ENCODE measurements at regions not wholly inside any gene's neighbourhood (a gene's known extent, or its start where the extent isn't known, plus 50 kb on each side); places are given as distances from the start of the nearest gene placed in this dataset.

- no peak overlapping the region for H3K4me3 ChIP-seq (ENCODE audit: low read length)
- Mint-ChIP-seq H3K27me3 (ENCODE audit: low read depth in 2 of 2) (peaks cover 7 to 15% of the 10 kb centered on the region in 2 donors), H3K9me3 (no peaks in the 10 kb centered on the region), H3K4me1 (no peaks in the 10 kb centered on the region), H3K27ac (no peak overlapping the region), H3K36me3 (no peaks in the 10 kb centered on the region), H3K4me3 (no peak overlapping the region)
- no peaks in the 10 kb centered on the region for H3K36me3 ChIP-seq (ENCODE audit: control insufficient read depth, insufficient read depth, low read length)
- DNase-seq (no peak), ATAC-seq (no peak)
- H3K4me1 ChIP-seq (ENCODE audit: control insufficient read depth, insufficient read depth, low read length), result no peaks in the 10 kb centered on the region
- H3K27ac ChIP-seq (ENCODE audit: low read length), result no peak overlapping the region
- 79% methylated on average over 5 of the region's 5 CpGs for WGBS (ENCODE audit: insufficient coverage)
- no peaks in the 10 kb centered on the region for H3K27me3 ChIP-seq (ENCODE audit: control insufficient read depth, insufficient read depth, low read length)
- no peaks in the 10 kb centered on the region for H3K9me3 ChIP-seq (ENCODE audit: control insufficient read depth, insufficient read depth, low read length)
- no peak for TF ChIP-seq CTCF (IDR thresholded peaks at IDR 0.05)
- intact Hi-C loops (cut with micrococcal nuclease), result no loop called here
Measured at GRCh38 chr10:117689566-117689965, 147.0 kb downstream of the EMX2 start.

GRCh38 chr10:117690359-117690758, 147.8 kb downstream of the EMX2 start:
- no peaks in the 10 kb centered on the region for H3K9me3 ChIP-seq (ENCODE audit: control insufficient read depth, insufficient read depth, low read length)
- Mint-ChIP-seq H3K9me3 (no peaks in the 10 kb centered on the region), H3K27me3 (ENCODE audit: low read depth in 2 of 2) (peaks cover 7 to 15% of the 10 kb centered on the region in 2 donors), H3K36me3 (no peaks in the 10 kb centered on the region), H3K4me1 (no peaks in the 10 kb centered on the region), H3K4me3 (no peak overlapping the region), H3K27ac (no peak overlapping the region)
- TF ChIP-seq CTCF (IDR thresholded peaks at IDR 0.05), result no peak
- H3K27ac ChIP-seq (ENCODE audit: low read length), result no peak overlapping the region
- H3K4me3 ChIP-seq (ENCODE audit: low read length), result no peak overlapping the region
- H3K36me3 ChIP-seq (ENCODE audit: control insufficient read depth, insufficient read depth, low read length), result no peaks in the 10 kb centered on the region
- ATAC-seq (no peak), DNase-seq (no peak)
- no peaks in the 10 kb centered on the region for H3K4me1 ChIP-seq (ENCODE audit: control insufficient read depth, insufficient read depth, low read length)
- WGBS (ENCODE audit: insufficient coverage), result 75% methylated on average over 6 of the region's 6 CpGs
- no peaks in the 10 kb centered on the region for H3K27me3 ChIP-seq (ENCODE audit: control insufficient read depth, insufficient read depth, low read length)
- intact Hi-C loops (cut with micrococcal nuclease), result no loop called here

- H3K27ac ChIP-seq (ENCODE audit: low read length), result no peak overlapping the region
- WGBS (ENCODE audit: insufficient coverage), result 81% methylated on average over 6 of the region's 6 CpGs
- ATAC-seq, result no peak
Measured at GRCh38 chr10:117694190-117694589, 151.6 kb downstream of the EMX2 start.

More at GRCh38 chr10:117694190-117694589, 151.6 kb downstream of the EMX2 start:
- intact Hi-C loops (cut with micrococcal nuclease), result no loop called here
- Mint-ChIP-seq H3K4me1 (no peaks in the 10 kb centered on the region), H3K27me3 (ENCODE audit: low read depth in 2 of 2) (peaks cover 14 to 18% of the 10 kb centered on the region in 2 donors), H3K9me3 (no peaks in the 10 kb centered on the region), H3K27ac (no peak overlapping the region), H3K4me3 (no peak overlapping the region), H3K36me3 (no peaks in the 10 kb centered on the region)
- H3K9me3 ChIP-seq (ENCODE audit: control insufficient read depth, insufficient read depth, low read length), result no peaks in the 10 kb centered on the region
- no peak for DNase-seq
- no peak for TF ChIP-seq CTCF (IDR thresholded peaks at IDR 0.05)
- H3K36me3 ChIP-seq (ENCODE audit: control insufficient read depth, insufficient read depth, low read length), result no peaks in the 10 kb centered on the region
- H3K27me3 ChIP-seq (ENCODE audit: control insufficient read depth, insufficient read depth, low read length), result no peaks in the 10 kb centered on the region
- H3K4me3 ChIP-seq (ENCODE audit: low read length), result no peak overlapping the region
- no peaks in the 10 kb centered on the region for H3K4me1 ChIP-seq (ENCODE audit: control insufficient read depth, insufficient read depth, low read length)

All from natural killer cell (primary cell).